SKM-1 (cell line): ENCODE measurements at regions not wholly inside any gene's neighbourhood (a gene's known extent, or its start where the extent isn't known, plus 50 kb on each side); places are given as distances from the start of the nearest gene placed in this dataset.
"Not testable (repeated sequence)": the region's sequence is repeated elsewhere in the genome, so short reads cannot be mapped to it uniquely, and the experiment has no call there.

Experiments used
- DNase-seq: peaks from one replicate; lab custom pipeline; 2025; ENCODE audit not compliant: unreplicated experiment; lab: John Stamatoyannopoulos, UW

DNA sequence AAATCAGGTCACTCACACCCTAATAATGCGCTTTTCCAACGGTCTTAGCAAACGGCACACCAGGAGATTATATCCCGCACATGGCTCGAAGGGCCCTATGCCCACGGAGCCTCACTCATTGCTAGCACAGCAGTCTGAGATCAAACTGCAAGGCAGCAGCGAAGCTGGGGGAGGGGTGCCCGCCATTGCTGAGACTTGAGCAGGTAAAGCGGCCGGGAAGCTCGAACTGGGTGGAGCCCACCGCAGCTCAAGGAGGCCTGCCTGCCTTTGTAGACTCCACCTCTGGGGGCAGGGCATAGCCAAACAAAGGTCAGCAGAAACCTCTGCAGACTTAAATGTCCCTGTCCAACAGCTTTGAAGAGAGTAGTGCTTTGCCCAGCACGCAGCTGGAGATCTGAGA lies 432.4 kb upstream of the ADAMTS9 start:
- not testable (repeated sequence) for DNase-seq

- DNase-seq = no peak
These were observed 431.2 kb upstream of the ADAMTS9 start for GRCh38 chr3:65118912-65119499.

DNA sequence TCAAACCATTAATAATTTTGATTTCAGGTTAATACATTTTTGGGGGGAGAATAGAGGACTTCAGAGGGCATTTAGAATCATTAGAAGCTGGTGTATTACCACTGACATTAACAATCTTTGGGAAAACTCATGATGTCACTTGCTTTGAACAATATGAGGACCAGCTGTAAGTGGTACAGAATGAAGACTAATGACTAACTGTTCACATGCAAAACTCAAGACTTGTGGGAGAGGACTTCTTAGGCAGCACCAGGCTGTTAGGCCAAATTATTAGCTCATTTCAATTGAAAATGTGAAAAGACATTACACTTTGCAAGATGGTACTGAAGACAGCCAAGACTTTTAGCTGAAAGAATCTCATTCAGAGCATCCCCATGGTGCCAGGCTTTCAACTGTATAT lies 426.2 kb upstream of the ADAMTS9 start:
- no peak for DNase-seq

DNA sequence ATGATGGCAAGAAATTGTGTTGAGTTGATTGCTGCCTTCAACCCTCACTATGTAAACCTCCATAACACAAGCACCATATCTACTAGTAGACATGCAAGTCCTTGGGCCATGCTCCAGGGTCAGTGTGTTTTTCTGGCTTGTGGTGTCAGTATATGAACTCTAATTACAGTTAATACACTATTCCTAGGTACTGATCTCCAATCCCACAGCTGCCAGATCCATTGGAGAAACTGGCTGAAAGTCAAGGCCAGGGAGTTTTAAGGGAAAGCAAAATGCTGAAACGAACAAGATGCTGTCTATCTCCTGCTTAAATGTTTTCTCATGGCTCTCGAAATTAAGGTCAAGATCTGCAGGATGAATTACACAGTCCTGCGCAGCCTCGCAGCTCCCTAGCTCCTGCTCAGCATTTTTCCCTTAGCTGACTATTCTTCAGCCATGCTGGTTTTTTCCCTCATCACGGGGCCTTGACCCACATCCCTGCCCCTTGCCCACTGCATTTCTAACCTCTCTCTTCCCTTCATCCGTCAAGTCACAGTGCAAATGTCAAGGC lies 425.0 kb upstream of the ADAMTS9 start:
- DNase-seq = no peak

GRCh38 chr3:65110661-65111060 lies 422.9 kb upstream of the ADAMTS9 start:
- no peak for DNase-seq

GRCh38 chr3:65109966-65110500 lies 422.2 kb upstream of the ADAMTS9 start:
- no peak for DNase-seq

DNA sequence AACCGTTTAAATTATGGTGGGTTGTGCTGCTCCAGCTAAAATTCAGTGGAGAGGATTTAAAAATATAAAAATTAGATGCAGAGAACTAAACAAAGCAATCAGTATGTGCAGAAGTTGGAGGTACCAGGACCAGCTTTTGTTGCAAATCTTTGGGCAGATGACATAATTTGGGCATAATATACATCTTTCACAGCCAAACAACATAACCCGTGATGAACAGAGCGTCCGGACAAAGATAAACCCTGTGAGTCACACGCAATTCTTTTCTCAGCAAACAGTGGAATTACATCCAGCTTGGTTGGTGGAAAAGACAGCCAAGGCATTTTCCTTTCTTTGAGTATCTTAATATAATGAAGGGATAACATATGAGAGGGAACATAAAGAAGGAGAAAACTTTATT lies 419.4 kb upstream of the ADAMTS9 start:
- DNase-seq = no peak

DNA sequence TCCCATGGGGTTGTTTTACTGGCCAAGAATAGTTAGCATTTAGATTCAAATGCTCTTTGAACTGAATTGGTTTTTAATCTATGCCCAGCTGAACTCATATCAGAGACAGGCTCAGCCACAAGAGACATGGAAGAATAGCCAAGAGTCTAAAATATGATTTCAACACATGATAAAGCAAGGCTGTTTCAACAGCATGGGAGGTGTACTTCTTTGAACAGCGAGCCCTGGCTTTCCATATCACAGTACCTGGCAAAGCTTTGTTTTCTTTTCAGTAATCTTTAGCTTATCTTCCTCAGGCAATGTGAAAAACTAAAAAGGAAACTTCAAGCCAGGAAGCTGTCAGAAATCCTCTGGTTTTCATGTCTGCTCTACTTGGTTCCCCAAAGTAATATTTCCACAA lies 413.6 kb upstream of the ADAMTS9 start:
- no peak for DNase-seq

DNA sequence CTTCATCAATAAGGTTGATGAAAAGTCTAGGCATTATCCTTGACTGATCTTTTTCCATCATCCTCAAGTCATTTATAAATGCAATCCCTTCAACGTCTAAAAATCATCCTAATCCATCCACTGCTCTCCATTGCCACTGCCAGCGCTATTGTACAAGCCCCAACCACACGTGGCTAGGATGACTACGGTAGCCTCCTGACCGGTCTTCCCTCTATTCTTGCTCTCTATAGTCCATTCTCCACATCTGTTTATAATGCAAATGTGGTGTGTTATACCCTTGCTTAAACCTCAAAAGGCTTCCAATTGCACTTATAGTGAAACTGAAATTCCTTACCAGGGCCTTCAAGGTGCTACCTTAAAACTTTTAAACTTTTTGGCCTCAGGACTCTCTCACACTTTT lies 410.6 kb upstream of the ADAMTS9 start:
- no peak for DNase-seq

DNA sequence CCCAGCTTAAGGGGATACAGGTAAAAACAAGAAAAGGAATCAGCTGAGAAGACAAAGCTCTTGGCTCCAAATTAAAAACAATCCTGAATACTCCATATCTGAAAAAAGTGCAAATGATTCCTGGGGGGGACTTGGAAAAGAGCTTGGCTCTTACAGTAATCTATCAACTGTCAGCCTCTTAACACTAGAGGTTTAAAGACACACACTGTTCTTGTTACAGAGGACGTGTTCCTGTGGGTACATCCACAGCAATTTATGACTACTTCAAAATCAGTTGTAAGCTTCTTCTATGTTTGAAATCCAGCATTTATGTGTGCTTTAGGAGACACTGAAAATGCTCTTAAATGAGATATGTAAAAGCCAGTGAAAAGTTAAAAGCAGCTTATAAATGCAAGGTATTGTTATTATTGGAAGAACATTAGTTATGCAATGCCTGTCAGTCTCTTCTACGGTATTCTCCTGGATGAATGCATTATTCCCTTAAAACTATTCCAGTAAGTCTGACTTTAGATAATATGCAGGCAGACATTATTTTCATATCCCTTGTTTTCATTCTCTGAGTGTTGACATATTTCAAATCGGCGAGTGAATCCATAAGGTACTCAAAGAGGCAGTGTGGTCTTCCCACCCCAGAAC lies 408.4 kb upstream of the ADAMTS9 start:
- DNase-seq = no peak

DNA sequence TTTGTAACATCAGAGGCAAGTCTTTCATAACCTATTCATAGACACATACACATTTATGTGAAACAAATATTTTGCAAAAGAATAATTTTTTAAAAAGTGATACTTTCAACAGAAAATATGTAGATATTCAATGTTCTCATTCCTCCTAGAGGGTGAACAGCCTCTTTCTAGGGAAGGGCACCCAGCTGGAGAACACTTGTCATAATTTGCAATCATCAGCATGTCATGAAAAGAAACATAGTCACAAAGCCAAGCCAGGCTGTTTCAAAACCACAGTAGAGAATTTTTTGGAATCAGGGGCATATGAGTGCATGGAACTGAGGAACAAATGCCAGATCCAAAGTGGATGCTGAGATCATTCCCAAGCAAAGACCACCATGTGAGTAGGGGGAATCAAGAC lies 406.9 kb upstream of the ADAMTS9 start:
- no peak for DNase-seq

DNA sequence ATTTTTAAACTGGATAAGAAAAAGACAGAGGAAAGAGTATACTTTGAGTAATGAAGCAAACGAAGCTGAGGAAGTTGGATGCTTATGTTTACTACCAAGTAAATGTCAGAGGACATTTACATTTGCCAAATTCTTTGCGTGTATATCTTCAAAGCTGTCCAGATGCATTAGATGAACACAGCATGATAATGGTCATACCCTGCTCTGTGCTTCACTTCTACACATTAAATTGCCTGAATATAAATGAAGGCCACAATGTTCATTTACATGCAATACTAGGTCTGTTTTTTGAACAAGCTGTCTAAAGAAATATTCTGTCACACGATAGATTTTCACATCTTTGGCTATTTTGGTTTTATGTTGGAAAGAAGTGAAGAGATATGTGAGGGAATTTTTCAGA lies 405.8 kb upstream of the ADAMTS9 start:
- no peak for DNase-seq

DNA sequence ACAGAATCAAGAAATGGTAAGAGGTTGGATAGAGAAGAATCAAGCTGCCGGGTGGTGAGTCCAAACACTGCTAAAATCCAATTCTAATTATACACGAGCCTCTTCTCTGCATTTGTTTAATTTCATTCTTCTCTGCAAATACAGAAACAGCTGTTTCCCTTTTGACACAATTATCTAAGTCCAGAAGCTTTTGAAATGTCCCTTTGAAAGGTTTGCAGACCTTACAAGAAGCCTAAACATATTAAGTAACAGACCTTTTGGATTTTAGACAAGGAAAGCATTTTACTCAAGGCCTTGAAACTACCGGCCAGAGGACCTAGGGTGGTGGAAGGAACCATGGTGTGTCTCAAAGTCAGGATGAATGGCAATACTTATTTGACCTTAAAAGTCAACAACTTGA lies 403.8 kb upstream of the ADAMTS9 start:
- no peak for DNase-seq

DNA sequence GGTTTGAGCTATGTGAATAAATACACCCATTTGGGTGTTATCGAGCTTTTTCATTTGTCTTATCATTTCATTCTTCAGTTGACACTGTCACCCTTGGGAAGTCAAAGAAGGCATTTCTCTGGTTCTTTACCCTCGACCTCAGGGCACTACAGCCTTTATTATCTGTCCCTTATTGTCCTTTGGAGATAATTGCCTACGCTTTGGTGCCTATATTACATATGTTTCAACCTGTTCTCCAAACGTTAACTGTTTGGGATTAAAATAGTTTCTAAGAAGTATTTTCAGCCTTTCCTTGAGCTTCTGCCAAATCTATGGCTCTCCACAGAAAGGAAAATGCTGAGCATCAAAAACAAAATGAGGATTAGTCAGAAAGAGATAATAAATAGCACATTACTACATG lies 395.4 kb upstream of the ADAMTS9 start:
- DNase-seq = no peak

- no peak for DNase-seq
These were observed 393.7 kb upstream of the ADAMTS9 start for GRCh38 chr3:65081536-65081935.

GRCh38 chr3:65080432-65080831 lies 392.6 kb upstream of the ADAMTS9 start:
- no peak for DNase-seq

- no peak for DNase-seq
These were observed 391.8 kb upstream of the ADAMTS9 start for GRCh38 chr3:65079560-65079959.

DNA sequence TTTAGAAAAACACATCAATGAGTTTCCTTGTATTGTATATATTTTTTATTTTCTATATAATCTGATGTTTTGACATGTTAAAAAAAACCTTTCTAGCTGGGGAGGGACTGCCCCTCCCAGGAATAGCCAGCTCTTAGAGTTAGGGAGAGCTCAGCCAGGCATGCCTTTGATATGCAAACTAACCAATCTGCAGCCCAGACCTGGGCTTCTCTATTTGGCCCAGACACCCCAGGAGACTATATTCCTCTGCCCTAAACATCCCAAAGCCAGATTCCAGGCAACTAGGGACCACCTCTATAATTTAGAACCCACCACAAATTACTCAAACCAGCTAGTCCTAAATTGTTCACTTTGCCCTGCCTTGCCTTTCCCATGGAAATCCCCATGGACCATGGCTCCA lies 390.9 kb upstream of the ADAMTS9 start:
- DNase-seq = no peak

DNA sequence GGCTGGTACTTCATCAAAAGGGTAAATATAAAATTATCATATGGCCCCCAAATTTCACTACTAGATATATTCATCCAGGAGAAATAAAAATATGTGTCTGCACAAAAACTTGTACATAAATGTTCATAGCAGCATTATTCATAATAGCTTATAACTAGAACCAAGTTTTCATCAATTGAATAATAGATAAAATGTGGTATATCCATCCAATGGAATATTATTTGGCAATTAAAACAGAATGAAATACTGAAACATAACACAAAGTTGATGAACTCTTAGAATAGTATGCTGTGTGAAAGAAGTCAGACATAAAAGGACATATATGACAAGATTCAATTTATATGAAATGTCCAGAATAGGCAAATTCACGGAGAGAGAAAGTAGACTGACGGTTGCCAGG lies 389.3 kb upstream of the ADAMTS9 start:
- DNase-seq = no peak

GRCh38 chr3:65070968-65071367 lies 383.2 kb upstream of the ADAMTS9 start:
- no peak for DNase-seq

GRCh38 chr3:65060904-65061303 lies 373.1 kb upstream of the ADAMTS9 start:
- DNase-seq = no peak

DNA sequence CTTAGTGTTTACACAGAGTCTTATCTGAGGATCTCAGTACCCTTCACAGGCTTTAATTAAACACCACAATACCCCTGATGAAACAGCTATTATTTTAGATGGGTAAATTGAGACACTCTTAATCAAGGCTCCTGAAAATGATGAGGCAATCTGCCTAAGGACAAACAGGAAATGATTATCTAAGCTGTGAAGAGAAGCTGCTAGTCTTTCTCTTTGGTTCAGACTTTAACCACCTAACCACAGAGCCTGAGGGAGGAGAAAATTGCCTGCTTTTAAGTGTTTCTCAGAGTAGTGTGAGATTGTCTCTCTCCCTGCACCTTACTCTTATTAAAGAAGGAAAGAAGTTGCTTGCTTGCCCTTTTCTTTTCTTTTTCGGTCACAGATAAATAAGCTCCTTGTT lies 364.3 kb upstream of the ADAMTS9 start:
- no peak for DNase-seq

GRCh38 chr3:65048151-65048550 lies 360.4 kb upstream of the ADAMTS9 start:
- no peak for DNase-seq
